Tibial artery (tissue), 4 donors: ENCODE measurements at regions not wholly inside any gene's neighbourhood (a gene's known extent, or its start where the extent isn't known, plus 50 kb on each side); places are given as distances from the start of the nearest gene placed in this dataset.

ENCODE experiments used
- DNase-seq, 2 donors: peaks; one replicate each; pipeline ENCODE4 v3.0.0-alpha.2; 2019
- H3K27ac ChIP-seq, 2 donors: fragments of 200-600 bp; sonication (generic) in 1 of 2; 1 replicate in 1 of 2; 2 replicates in 1 of 2; pipeline ENCODE4 v1.5.1; 2018 to 2019; ENCODE audit warnings: mild to moderate bottlenecking in 1 of 2
- H3K27me3 ChIP-seq, 2 donors: fragments of 200-600 bp; sonication (generic) in 1 of 2; one replicate each; pipeline versions ENCODE4 v1.5.1 to v1.6.0; 2016 to 2019
- H3K36me3 ChIP-seq, 3 donors: fragments of 200-600 bp; sonication (generic) in 2 of 3; one replicate each; pipeline ENCODE4 v1.5.1; 2016 to 2019; ENCODE audit warnings: mild to moderate bottlenecking in 2 of 3
- H3K4me1 ChIP-seq, 4 donors: fragments of 200-600 bp; sonication (generic) in 2 of 4; 1 replicate in 3 of 4; 2 replicates in 1 of 4; pipeline ENCODE4 v1.5.1; 2016 to 2019
- H3K4me3 ChIP-seq, 2 donors: fragments of 200-600 bp; sonication (generic) in 1 of 2; 1 replicate in 1 of 2; 2 replicates in 1 of 2; pipeline ENCODE4 v1.5.1; 2018 to 2019; ENCODE audit warnings: mild to moderate bottlenecking in 2 of 2
- H3K9me3 ChIP-seq, 3 donors: fragments of 200-600 bp; sonication (generic) in 1 of 3; one replicate each; pipeline ENCODE4 v1.5.1; 2016 to 2019
- intact Hi-C: fragments of 100-400 bp; cut with DNase I; formaldehyde crosslinking; loops from one replicate; pipeline ENCODE4 v1.15.0; 2023; ENCODE audit warnings: low total_unique reads
- TF ChIP-seq, protein P1 (sequence below), 2 experiments: fragments of 200-600 bp in 1 of 2; fragments of 450-650 bp in 1 of 2; IDR thresholded peaks; one replicate each; pipeline ENCODE4 v1.5.1; 2017 to 2019; ENCODE audit warnings: antibody characterized with exemption in 2 of 2, mild to moderate bottlenecking in 1 of 2, moderate library complexity in 1 of 2

DNA sequence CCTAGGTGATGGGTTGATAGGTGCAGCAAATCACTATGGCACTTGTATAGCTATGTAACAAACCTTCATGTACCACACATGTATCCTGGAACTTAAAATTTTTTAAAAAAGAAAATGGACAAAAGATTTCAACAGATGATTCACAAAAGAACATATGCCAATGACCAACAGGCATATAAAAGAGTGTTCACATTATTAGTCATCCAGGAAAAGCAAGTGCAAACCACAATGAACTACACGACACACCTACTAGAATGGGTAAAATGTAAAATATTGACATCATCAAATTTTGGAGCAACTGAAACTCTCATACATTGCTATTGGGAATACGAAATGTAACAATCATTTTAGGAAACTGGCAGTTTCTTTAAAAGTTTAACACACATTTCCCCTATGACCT, 109.9 kb downstream of the YIPF5 start:
- peaks cover 0 to under 1% (median 0%) of the 10 kb centered on the region in 3 donors for H3K36me3 ChIP-seq
- H3K27ac ChIP-seq, result no peak overlapping the region
- TF ChIP-seq, protein P1, sequence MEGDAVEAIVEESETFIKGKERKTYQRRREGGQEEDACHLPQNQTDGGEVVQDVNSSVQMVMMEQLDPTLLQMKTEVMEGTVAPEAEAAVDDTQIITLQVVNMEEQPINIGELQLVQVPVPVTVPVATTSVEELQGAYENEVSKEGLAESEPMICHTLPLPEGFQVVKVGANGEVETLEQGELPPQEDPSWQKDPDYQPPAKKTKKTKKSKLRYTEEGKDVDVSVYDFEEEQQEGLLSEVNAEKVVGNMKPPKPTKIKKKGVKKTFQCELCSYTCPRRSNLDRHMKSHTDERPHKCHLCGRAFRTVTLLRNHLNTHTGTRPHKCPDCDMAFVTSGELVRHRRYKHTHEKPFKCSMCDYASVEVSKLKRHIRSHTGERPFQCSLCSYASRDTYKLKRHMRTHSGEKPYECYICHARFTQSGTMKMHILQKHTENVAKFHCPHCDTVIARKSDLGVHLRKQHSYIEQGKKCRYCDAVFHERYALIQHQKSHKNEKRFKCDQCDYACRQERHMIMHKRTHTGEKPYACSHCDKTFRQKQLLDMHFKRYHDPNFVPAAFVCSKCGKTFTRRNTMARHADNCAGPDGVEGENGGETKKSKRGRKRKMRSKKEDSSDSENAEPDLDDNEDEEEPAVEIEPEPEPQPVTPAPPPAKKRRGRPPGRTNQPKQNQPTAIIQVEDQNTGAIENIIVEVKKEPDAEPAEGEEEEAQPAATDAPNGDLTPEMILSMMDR (IDR thresholded peaks at IDR 0.05), result no peak
- intact Hi-C loops, result no loop called here
- peaks cover 0 to 5% (median 3%) of the 10 kb centered on the region in 3 donors for H3K9me3 ChIP-seq
- H3K4me1 ChIP-seq, result no peaks in the 10 kb centered on the region
- no peaks in the 10 kb centered on the region for H3K27me3 ChIP-seq
- no peak for DNase-seq
- H3K4me3 ChIP-seq, result no peak overlapping the region

GRCh38 chr5:144065786-144066185, 104.7 kb downstream of the YIPF5 start:
- Histone ChIP-seq H3K4me3 (no peak overlapping the region), H3K27ac (no peak overlapping the region), H3K9me3 (no peaks in the 10 kb centered on the region), H3K36me3 (no peaks in the 10 kb centered on the region), H3K4me1 (no peaks in the 10 kb centered on the region), H3K27me3 (no peaks in the 10 kb centered on the region)
- DNase-seq, result no peak
- TF ChIP-seq, protein P1 (IDR thresholded peaks at IDR 0.05), result no peak
- intact Hi-C loops, result no loop called here

DNA sequence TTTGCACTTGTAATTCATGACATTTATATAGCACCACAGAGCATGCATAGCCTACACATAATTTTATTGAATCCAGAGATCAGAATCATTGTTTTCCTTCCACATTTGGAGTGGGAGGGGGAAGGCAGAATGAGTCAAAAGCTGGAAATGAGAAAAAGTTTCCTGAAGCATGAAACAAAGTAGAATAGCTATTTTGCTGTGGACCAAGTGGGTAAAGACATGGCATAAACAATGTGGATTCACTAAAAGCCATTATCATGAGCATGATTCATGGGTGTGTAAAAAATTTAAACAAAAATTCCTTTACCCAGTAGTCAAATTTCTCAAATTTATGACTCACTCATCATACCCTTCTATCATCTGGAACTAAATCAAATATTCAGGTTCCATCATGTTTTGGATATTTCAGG, 97.9 kb downstream of the YIPF5 start:
- DNase-seq, result no peak
- Histone ChIP-seq H3K27ac (no peak overlapping the region), H3K9me3 (no peaks in the 10 kb centered on the region), H3K36me3 (no peaks in the 10 kb centered on the region), H3K27me3 (no peaks in the 10 kb centered on the region), H3K4me1 (no peaks in the 10 kb centered on the region), H3K4me3 (no peak overlapping the region)
- TF ChIP-seq, protein P1 (IDR thresholded peaks at IDR 0.05), result no peak
- intact Hi-C loops, result no loop called here

DNA sequence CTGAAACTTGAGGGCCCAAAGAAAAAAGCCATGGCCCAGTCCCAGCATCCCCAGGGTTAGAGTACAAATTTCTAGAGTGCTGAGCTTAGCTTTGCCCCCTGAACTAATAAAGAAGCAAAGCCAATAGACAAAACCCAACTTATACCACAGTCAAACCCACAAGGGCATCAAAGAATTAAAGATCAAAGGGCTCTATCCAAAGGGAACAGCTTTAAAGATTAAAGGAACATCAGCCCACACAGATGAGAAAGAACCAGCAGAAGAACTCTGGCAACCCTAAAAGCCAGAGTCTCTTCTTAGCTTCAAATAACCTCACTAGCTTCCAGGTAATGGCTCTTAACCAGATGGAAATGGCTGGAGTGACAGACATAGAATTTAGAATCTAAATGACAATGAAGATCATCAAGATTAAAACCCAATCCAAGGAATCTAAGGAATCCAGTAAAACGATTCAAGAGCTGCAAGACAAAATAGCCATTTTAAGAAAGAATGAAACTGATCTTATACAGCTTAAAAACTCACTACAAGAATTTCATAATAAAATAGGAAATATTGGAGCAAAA, 93.9 kb downstream of the YIPF5 start:
- TF ChIP-seq, protein P1 (IDR thresholded peaks at IDR 0.05), result no peak
- no peak overlapping the region for H3K4me3 ChIP-seq
- no peak overlapping the region for H3K27ac ChIP-seq
- DNase-seq, result no peak
- H3K4me1 ChIP-seq, result no peaks in the 10 kb centered on the region
- H3K9me3 ChIP-seq, result peaks cover 0 to 5% (median 4%) of the 10 kb centered on the region in 3 donors
- intact Hi-C loops, result no loop called here
- no peaks in the 10 kb centered on the region for H3K36me3 ChIP-seq
- no peaks in the 10 kb centered on the region for H3K27me3 ChIP-seq

DNA sequence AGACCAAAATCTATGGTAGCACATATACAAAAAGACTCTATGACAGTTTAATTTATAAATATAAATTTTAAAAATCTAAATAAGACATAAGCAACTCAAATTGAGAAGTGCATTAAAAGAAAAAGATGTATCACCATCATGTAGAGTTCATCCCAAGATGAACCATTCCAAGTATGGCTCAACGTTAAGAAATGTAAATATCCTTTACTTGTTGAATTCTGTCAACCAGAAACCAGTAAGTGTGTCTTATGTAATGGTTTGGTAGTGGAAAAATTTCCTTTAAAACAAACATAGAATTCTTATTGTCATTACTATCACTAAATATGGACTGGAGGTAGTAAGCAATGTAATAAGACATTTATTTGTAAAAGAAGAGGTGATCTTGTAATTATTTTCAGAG, 87.3 kb downstream of the YIPF5 start:
- intact Hi-C loops, result no loop called here
- no peaks in the 10 kb centered on the region for H3K27me3 ChIP-seq

More for the DNA sequence above, 87.3 kb downstream of the YIPF5 start:
- no peak for DNase-seq
- H3K36me3 ChIP-seq, result no peaks in the 10 kb centered on the region
- no peaks in the 10 kb centered on the region for H3K4me1 ChIP-seq
- H3K9me3 ChIP-seq, result peaks cover 0 to 9% (median 8%) of the 10 kb centered on the region in 3 donors
- H3K27ac ChIP-seq, result no peak overlapping the region
- H3K4me3 ChIP-seq, result no peak overlapping the region
- TF ChIP-seq, protein P1 (IDR thresholded peaks at IDR 0.05), result no peak
